SJCRH30 (cell line): ENCODE measurements at regions not wholly inside any gene's neighbourhood (a gene's known extent, or its start where the extent isn't known, plus 50 kb on each side); places are given as distances from the start of the nearest gene placed in this dataset.
"Not testable (repeated sequence)": the region's sequence is repeated elsewhere in the genome, so short reads cannot be mapped to it uniquely, and the experiment has no call there.

Source experiments
- DNase-seq, 2 experiments: peaks; one replicate each; pipeline ENCODE4 v3.0.0-alpha.2; 2015 to 2020
- H3K27ac ChIP-seq: fragments of 250-450 bp; sonication (Bioruptor Pico); 2 replicates; pipeline ENCODE4 v1.5.1; 2020; ENCODE audit warnings: mild to moderate bottlenecking, moderate library complexity
- H3K27me3 ChIP-seq: fragments of 250-450 bp; sonication (Bioruptor Pico); 2 replicates; pipeline ENCODE4 v1.5.1; 2020; ENCODE audit warnings: mild to moderate bottlenecking, moderate library complexity
- H3K36me3 ChIP-seq: fragments of 250-450 bp; sonication (Bioruptor Pico); 2 replicates; pipeline ENCODE4 v1.5.1; 2020; ENCODE audit warnings: mild to moderate bottlenecking, moderate library complexity
- H3K4me1 ChIP-seq: fragments of 250-450 bp; sonication (Bioruptor Pico); 2 replicates; pipeline ENCODE4 v1.5.1; 2020; ENCODE audit warnings: mild to moderate bottlenecking, moderate library complexity
- H3K4me3 ChIP-seq: fragments of 250-450 bp; sonication (Bioruptor Pico); 2 replicates; pipeline ENCODE4 v1.5.1; 2020; ENCODE audit warnings: mild to moderate bottlenecking, moderate library complexity
- H3K9me3 ChIP-seq: fragments of 250-450 bp; sonication (Bioruptor Pico); replicated peaks from 2 replicates; pipeline ENCODE4 v1.5.1; 2020; ENCODE audit warnings: mild to moderate bottlenecking, moderate library complexity

DNA sequence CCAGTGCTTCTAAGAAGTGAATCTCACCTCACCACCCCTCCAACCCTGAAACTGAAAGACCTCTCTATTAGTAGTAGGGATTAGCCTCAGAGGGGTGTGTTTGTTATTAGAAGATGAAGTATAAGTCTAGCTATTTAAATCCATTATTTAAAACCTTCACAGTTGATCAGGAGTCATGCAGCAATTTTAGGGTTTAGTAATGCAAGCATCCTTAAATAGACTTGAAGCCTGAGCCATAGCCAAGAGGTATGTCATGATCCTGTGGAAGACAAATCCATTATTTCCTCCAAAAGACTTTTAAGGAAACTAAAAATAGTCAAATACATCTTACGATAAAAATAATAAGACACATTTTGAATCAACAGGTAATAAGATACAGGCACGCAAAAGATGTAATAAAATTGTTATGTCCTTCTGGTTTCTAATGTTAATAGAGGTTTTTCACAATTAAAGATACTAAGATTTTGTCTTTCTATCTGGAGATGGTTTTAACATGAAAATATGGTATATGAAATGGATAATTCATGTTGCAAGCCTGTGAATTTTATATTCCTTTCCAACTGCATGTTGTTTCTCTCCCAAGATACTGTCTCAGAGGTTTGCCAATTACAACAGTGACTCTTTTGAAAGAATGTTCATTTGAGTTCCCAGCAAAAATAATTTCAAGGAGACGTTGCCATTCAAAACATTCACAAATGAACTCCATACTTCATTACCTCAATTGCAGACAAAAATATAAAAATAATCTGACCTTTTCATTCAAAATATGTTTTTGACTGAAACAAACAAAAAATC, 68.0 kb downstream of the LUZP4 start:
- H3K4me3 ChIP-seq = no peak overlapping the region

DNA sequence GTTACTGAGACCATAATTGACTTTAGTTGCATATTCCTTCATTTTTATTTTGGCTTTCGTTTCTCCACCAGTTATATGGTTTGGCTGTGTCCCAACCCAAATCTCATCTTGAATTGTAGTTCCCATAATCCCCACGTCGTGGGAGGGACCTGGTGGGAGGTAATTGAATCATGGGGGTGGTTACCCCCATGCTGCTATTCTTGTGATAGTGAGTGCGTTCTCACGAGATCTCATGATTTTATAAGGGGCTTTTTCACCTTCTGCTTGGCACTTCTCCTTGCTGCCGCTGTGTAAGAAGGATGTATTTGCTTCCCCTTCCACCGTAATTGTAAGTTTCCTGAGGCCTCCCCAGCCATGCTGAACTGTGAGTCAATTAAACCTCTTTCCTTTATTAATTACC, 70.0 kb downstream of the LUZP4 start:
- H3K27me3 ChIP-seq, H3K4me3 ChIP-seq, H3K27ac ChIP-seq, DNase-seq, H3K36me3 ChIP-seq, H3K9me3 ChIP-seq: not testable (repeated sequence)
- peaks cover 11% of the 10 kb centered on the region for H3K4me1 ChIP-seq

More for the DNA sequence above, 68.0 kb downstream of the LUZP4 start:
- Histone ChIP-seq H3K27me3 (no peaks in the 10 kb centered on the region), H3K27ac (no peak overlapping the region), H3K9me3 (no peaks in the 10 kb centered on the region), H3K36me3 (no peaks in the 10 kb centered on the region), H3K4me1 (peaks cover 3% of the 10 kb centered on the region)
- DNase-seq = no peak

GRCh38 chrX:115360220-115360781, 70.8 kb downstream of the LUZP4 start:
- DNase-seq = no peak
- Histone ChIP-seq H3K36me3 (no peaks in the 10 kb centered on the region), H3K27ac (no peak overlapping the region), H3K4me3 (no peak overlapping the region), H3K9me3 (no peaks in the 10 kb centered on the region; the same call in 1 of the 2 replicates), H3K27me3 (no peaks in the 10 kb centered on the region), H3K4me1 (peaks cover 15% of the 10 kb centered on the region)

- H3K27me3 ChIP-seq = no peaks in the 10 kb centered on the region
- peak; percentile 83 to 92 for DNase-seq
- no peak overlapping the region for H3K4me3 ChIP-seq
- no peaks in the 10 kb centered on the region for H3K36me3 ChIP-seq
- H3K4me1 ChIP-seq = peaks cover 24% of the 10 kb centered on the region
- H3K9me3 ChIP-seq = no peaks in the 10 kb centered on the region; the same call in 1 of the 2 replicates
- H3K27ac ChIP-seq = no peak overlapping the region
These were observed 73.0 kb downstream of the LUZP4 start for GRCh38 chrX:115362334-115363095.

DNA sequence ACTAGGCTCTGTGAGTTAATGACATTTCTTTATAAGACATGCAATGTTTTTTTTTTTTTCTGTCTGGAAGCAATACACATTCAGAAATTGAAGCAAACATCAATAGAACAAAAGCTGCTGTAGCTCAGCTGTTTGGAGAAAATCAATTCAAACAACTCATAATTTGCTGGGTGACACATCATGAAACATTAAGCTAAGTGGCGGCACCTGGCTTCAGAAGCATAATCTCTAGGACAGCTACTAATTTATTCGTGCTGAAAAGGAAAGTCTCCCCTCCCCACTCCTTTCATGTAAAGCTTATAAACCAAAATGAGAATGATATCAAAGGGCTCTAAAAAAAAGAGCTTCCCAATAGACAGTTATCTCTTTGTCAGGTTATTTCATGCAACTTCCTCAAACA, 73.9 kb downstream of the LUZP4 start:
- Histone ChIP-seq H3K27ac (no peak overlapping the region), H3K9me3 (no peaks in the 10 kb centered on the region; the same call in 1 of the 2 replicates), H3K27me3 (no peaks in the 10 kb centered on the region), H3K36me3 (no peaks in the 10 kb centered on the region), H3K4me3 (no peak overlapping the region), H3K4me1 (peaks cover 33% of the 10 kb centered on the region)
- no peak for DNase-seq

DNA sequence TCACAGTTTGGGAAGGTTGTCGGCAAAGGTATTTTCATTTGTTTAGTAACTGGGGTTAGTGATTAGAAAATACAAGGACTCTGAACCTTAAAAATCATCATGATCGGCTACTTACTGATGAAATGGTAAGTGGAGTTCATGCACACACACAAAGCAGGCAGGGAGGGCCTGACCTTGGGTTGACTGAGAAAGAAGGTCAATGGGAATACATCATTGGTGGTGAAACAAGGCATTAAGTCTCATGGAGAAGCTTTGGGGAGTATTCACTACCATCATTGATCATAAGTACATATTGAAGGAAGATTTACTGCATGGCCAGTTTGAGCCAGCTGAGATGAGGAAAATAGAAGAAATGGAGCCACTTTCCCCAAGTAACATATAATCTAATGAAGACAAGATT, 74.4 kb downstream of the LUZP4 start:
- peaks cover 38% of the 10 kb centered on the region for H3K4me1 ChIP-seq
- H3K36me3 ChIP-seq = no peaks in the 10 kb centered on the region
- no peak overlapping the region for H3K4me3 ChIP-seq
- no peaks in the 10 kb centered on the region for H3K27me3 ChIP-seq
- H3K27ac ChIP-seq = no peak overlapping the region
- no peak for DNase-seq
- H3K9me3 ChIP-seq = no peaks in the 10 kb centered on the region; the same call in 1 of the 2 replicates

- Histone ChIP-seq H3K9me3 (no peaks in the 10 kb centered on the region; the same call in 1 of the 2 replicates), H3K4me1 (peaks cover 46% of the 10 kb centered on the region), H3K27ac (no peak overlapping the region), H3K4me3 (no peak overlapping the region), H3K36me3 (no peaks in the 10 kb centered on the region), H3K27me3 (no peaks in the 10 kb centered on the region)
- no peak for DNase-seq
These were observed 75.2 kb downstream of the LUZP4 start for GRCh38 chrX:115364670-115365069.

DNA sequence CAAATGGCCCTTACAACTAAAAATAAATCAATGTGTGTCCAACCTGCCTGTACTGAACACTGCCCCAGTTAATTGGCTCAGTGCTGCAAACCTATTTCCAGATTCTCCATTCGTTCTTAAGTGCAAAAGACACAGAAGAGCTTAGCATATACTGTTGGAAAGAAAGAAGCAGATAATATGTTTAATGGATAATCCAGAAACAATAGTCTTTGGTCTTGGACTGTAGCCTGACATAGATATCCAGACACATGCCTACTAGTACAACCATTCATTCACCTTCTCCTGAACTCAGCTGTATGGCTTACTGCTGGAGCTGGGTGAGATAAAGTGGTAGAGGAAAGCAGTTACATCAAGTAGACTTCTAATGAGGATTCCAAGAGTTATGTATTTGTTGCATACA, 77.0 kb downstream of the LUZP4 start:
- no peak for DNase-seq
- peaks cover 51% of the 10 kb centered on the region for H3K4me1 ChIP-seq
- H3K4me3 ChIP-seq = no peak overlapping the region
- no peaks in the 10 kb centered on the region; the same call in 1 of the 2 replicates for H3K9me3 ChIP-seq
- no peaks in the 10 kb centered on the region for H3K36me3 ChIP-seq
- H3K27ac ChIP-seq = no peak overlapping the region
- H3K27me3 ChIP-seq = no peaks in the 10 kb centered on the region

- Histone ChIP-seq H3K27ac (peak overlapping the region; percentile 15; the same call in 1 of the 2 replicates), H3K9me3 (no peaks in the 10 kb centered on the region; the same call in 1 of the 2 replicates), H3K4me1 (peaks cover 58% of the 10 kb centered on the region), H3K4me3 (no peak overlapping the region), H3K36me3 (no peaks in the 10 kb centered on the region), H3K27me3 (no peaks in the 10 kb centered on the region)
- DNase-seq = peak in 1 of 2 experiments; percentile 45
These were observed 77.9 kb downstream of the LUZP4 start for GRCh38 chrX:115367455-115367854.

GRCh38 chrX:115367951-115368350, 78.4 kb downstream of the LUZP4 start:
- Histone ChIP-seq H3K27ac (peak overlapping the region; percentile 15; the same call in 1 of the 2 replicates), H3K9me3 (no peaks in the 10 kb centered on the region; the same call in 1 of the 2 replicates), H3K4me1 (peaks cover 60% of the 10 kb centered on the region), H3K27me3 (no peaks in the 10 kb centered on the region), H3K4me3 (no peak overlapping the region), H3K36me3 (no peaks in the 10 kb centered on the region)
- DNase-seq = peak in 1 of 2 experiments; percentile 42

GRCh38 chrX:115368876-115369275, 79.4 kb downstream of the LUZP4 start:
- Histone ChIP-seq H3K36me3 (no peaks in the 10 kb centered on the region), H3K4me3 (no peak overlapping the region), H3K27me3 (no peaks in the 10 kb centered on the region), H3K27ac (peak overlapping the region; percentile 20), H3K4me1 (peaks cover 56% of the 10 kb centered on the region), H3K9me3 (no peaks in the 10 kb centered on the region; the same call in 1 of the 2 replicates)
- DNase-seq = peak; percentile 32 to 79

DNA sequence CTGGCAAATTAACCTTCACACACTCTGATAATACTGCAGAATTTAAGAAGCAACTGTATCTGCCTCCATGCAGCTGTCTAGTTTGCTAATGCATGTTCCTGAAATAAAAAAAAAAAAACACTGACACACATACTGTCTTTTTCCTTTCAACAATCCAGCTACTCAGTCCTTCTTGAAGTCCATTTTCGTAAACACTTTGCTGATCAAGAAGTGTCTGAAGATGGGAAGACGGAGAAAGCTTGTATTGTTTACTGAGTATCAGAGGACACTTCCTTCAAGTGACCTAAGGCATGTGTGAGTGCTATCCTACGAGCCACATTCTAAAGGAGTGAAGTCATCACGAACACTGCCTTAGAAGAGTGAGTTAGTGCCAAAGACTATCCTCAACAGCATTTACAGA, 82.6 kb downstream of the LUZP4 start:
- DNase-seq = peak; percentile 26 to 73
- Histone ChIP-seq H3K4me1 (peaks cover 44% of the 10 kb centered on the region), H3K36me3 (no peaks in the 10 kb centered on the region), H3K9me3 (no peaks in the 10 kb centered on the region), H3K27me3 (no peaks in the 10 kb centered on the region), H3K4me3 (peak overlapping the region; percentile 16), H3K27ac (peak overlapping the region; percentile 48)

GRCh38 chrX:115373308-115373707, 83.8 kb downstream of the LUZP4 start:
- Histone ChIP-seq H3K36me3 (no peaks in the 10 kb centered on the region), H3K27ac (no peak overlapping the region), H3K4me1 (peaks cover 33% of the 10 kb centered on the region), H3K9me3 (no peaks in the 10 kb centered on the region), H3K27me3 (no peaks in the 10 kb centered on the region), H3K4me3 (no peak overlapping the region)
- DNase-seq = no peak

DNA sequence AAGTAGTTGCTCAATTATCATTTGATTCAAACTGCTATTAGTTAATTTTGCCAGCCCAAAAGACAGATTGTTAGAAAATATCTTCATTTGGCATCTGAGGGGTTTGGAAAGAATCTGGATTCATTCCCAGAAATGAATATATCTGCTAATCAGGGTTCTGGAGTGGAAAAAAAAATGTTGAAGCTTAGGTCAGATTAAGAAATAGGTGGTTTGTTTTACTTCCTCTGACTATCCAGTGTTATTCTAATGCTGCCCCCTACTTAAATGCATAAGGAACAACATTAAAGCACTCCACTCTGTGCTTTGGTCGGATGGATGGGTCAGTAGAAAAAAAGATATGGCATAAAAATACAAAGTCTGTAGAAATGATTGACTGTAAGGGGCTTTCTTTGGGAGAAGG, 89.0 kb downstream of the LUZP4 start:
- no peak overlapping the region for H3K27ac ChIP-seq
- no peaks in the 10 kb centered on the region for H3K4me1 ChIP-seq
- no peaks in the 10 kb centered on the region for H3K9me3 ChIP-seq
- H3K36me3 ChIP-seq = no peaks in the 10 kb centered on the region
- no peak for DNase-seq
- H3K4me3 ChIP-seq = no peak overlapping the region
- no peaks in the 10 kb centered on the region for H3K27me3 ChIP-seq

- H3K27ac ChIP-seq = no peak overlapping the region
- no peak for DNase-seq
- no peaks in the 10 kb centered on the region for H3K36me3 ChIP-seq
- H3K4me1 ChIP-seq = peaks cover 4% of the 10 kb centered on the region; the same call in 1 of the 2 replicates
- H3K4me3 ChIP-seq = no peak overlapping the region
- H3K9me3 ChIP-seq = no peaks in the 10 kb centered on the region
- no peaks in the 10 kb centered on the region for H3K27me3 ChIP-seq
These were observed 97.8 kb downstream of the LUZP4 start for GRCh38 chrX:115387327-115387726.
